Body of pancreas (tissue), 4 donors: ENCODE measurements at regions not wholly inside any gene's neighbourhood (a gene's known extent, or its start where the extent isn't known, plus 50 kb on each side); places are given as distances from the start of the nearest gene placed in this dataset.

Experiments
- ATAC-seq: fragments of 150-250 bp; one replicate; pipeline ENCODE4 v1.9.1; 2016
- DNase-seq, 4 donors: peaks; one replicate each; pipeline ENCODE4 v3.0.0-alpha.2; 2019
- H3K27ac ChIP-seq, 4 donors: fragments of 200-600 bp; sonication (generic); 1 replicate in 3 of 4; 2 replicates in 1 of 4; pipeline versions ENCODE4 v1.5.1 to v1.6.1; 2016 to 2019; ENCODE audit warnings: mild to moderate bottlenecking in 1 of 4, mixed read lengths in 1 of 4, moderate library complexity in 1 of 4
- H3K27me3 ChIP-seq, 2 donors: fragments of 200-600 bp; sonication (generic); one replicate each; pipeline ENCODE4 v1.6.0; 2016; ENCODE audit warnings: mild to moderate bottlenecking in 1 of 2
- H3K36me3 ChIP-seq, 2 donors: fragments of 200-600 bp; sonication (generic); replicated peaks in 1 of 2; 2 replicates each; pipeline ENCODE4 v1.5.1; 2016; ENCODE audit warnings: low read depth in 2 of 2; ENCODE audit not compliant: insufficient read depth in 1 of 2
- H3K4me1 ChIP-seq: fragments of 200-600 bp; sonication (generic); one replicate; pipeline ENCODE4 v1.6.0; 2016
- H3K4me3 ChIP-seq, 2 donors: fragments of 200-600 bp; sonication (generic); 1 replicate in 1 of 2; 2 replicates in 1 of 2; pipeline ENCODE4 v1.5.1; 2016 to 2019
- H3K9me3 ChIP-seq, 3 donors: fragments of 200-600 bp; sonication (generic); 1 replicate in 2 of 3; 2 replicates in 1 of 3; pipeline ENCODE4 v1.5.1; 2016
- CTCF ChIP-seq, 7 experiments: fragments of 450-650 bp in 4 of 7; fragments of 200-600 bp in 3 of 7; sonication (generic) in 3 of 7; IDR thresholded peaks; one replicate each; pipeline ENCODE4 v1.5.1; 2016 to 2019; ENCODE audit warnings: antibody characterized with exemption in 7 of 7
- POLR2A ChIP-seq, 3 donors: fragments of 450-650 bp; IDR thresholded peaks; one replicate each; pipeline ENCODE4 v1.6.1; 2016; ENCODE audit warnings: antibody characterized with exemption in 3 of 3, mild to moderate bottlenecking in 2 of 3
- WGBS, 2 donors: methylation state at CpG; one replicate each; pipeline ENCODE4 v1.1.5; 2017; 5-methylcytosine and 5-hydroxymethylcytosine counted together
- intact Hi-C: fragments of 100-400 bp; cut with DNase I; formaldehyde crosslinking; loops from one replicate; pipeline ENCODE4 v1.15.1; 2023

GRCh38 chr4:73348185-73348584 lies 55.9 kb upstream of the ALB start:
- no peak for DNase-seq
- H3K27me3 ChIP-seq = no peaks in the 10 kb centered on the region

GRCh38 chr4:73347497-73347896 lies 56.6 kb upstream of the ALB start:
- Histone ChIP-seq H3K36me3 (no peaks in the 10 kb centered on the region), H3K4me1 (peaks cover 37% of the 10 kb centered on the region), H3K27ac (no peak overlapping the region), H3K4me3 (no peak overlapping the region), H3K9me3 (no peaks in the 10 kb centered on the region), H3K27me3 (no peaks in the 10 kb centered on the region)
- no peak for ATAC-seq
- TF ChIP-seq CTCF (IDR thresholded peaks at IDR 0.05) = no peak
- TF ChIP-seq POLR2A (IDR thresholded peaks at IDR 0.05) = no peak
- intact Hi-C loops = no loop called here
- no peak for DNase-seq

More at GRCh38 chr4:73348185-73348584, 55.9 kb upstream of the ALB start:
- Histone ChIP-seq H3K4me3 (no peak overlapping the region), H3K9me3 (no peaks in the 10 kb centered on the region), H3K27ac (no peak overlapping the region), H3K4me1 (peaks cover 37% of the 10 kb centered on the region), H3K36me3 (no peaks in the 10 kb centered on the region)
- intact Hi-C loops = no loop called here
- ATAC-seq = no peak
- TF ChIP-seq POLR2A (IDR thresholded peaks at IDR 0.05) (no peak), CTCF (IDR thresholded peaks at IDR 0.05) (no peak)

- DNase-seq (peak in 1 of 4 donors; percentile 14), ATAC-seq (peak; percentile 86)
- intact Hi-C loops = no loop called here
- Histone ChIP-seq H3K4me1 (peaks cover 37% of the 10 kb centered on the region), H3K27ac (peak overlapping the region in 3 of 4 donors; percentile 67 to 71 (median 67)), H3K4me3 (no peak overlapping the region), H3K27me3 (no peaks in the 10 kb centered on the region), H3K36me3 (no peaks in the 10 kb centered on the region), H3K9me3 (no peaks in the 10 kb centered on the region)
- 13 to 16% methylated on average over 4 of the region's 4 CpGs for WGBS, 2 donors
- TF ChIP-seq CTCF (IDR thresholded peaks at IDR 0.05) (peak in 3 of 7 experiments; percentile 4 to 29 (median 13)), POLR2A (IDR thresholded peaks at IDR 0.05) (no peak)
Observed at GRCh38 chr4:73345399-73345975, 58.6 kb upstream of the ALB start.

- no peak for TF ChIP-seq POLR2A (IDR thresholded peaks at IDR 0.05)
- TF ChIP-seq CTCF (IDR thresholded peaks at IDR 0.05) = no peak
- Histone ChIP-seq H3K9me3 (no peaks in the 10 kb centered on the region), H3K4me3 (no peak overlapping the region), H3K27me3 (no peaks in the 10 kb centered on the region), H3K4me1 (peaks cover 37% of the 10 kb centered on the region), H3K36me3 (no peaks in the 10 kb centered on the region), H3K27ac (no peak overlapping the region)
- ATAC-seq (no peak), DNase-seq (no peak)
- WGBS, 2 donors = 34 to 39% methylated on average over 1 of the region's 1 CpG
- intact Hi-C loops = loop anchor here (5.0 kb wide), 1 partner anchor 88 kb away; no protein-coding TSS in a partner anchor
Observed at GRCh38 chr4:73344106-73344505, 60.0 kb upstream of the ALB start.

- intact Hi-C loops = loop anchor here (5.0 kb wide), 1 partner anchor 89 kb away; no protein-coding TSS in a partner anchor
- Histone ChIP-seq H3K27ac (no peak overlapping the region), H3K9me3 (no peaks in the 10 kb centered on the region), H3K4me3 (no peak overlapping the region), H3K27me3 (no peaks in the 10 kb centered on the region), H3K36me3 (no peaks in the 10 kb centered on the region), H3K4me1 (peaks cover 37% of the 10 kb centered on the region)
- ATAC-seq = no peak
- 87 to 92% methylated on average over 4 of the region's 4 CpGs for WGBS, 2 donors
- DNase-seq = no peak
- no peak for TF ChIP-seq CTCF (IDR thresholded peaks at IDR 0.05)
Observed at GRCh38 chr4:73343432-73343831, 60.7 kb upstream of the ALB start.
